ENCODE measurements at regions not wholly inside any gene's neighbourhood (a gene's known extent, or its start where the extent isn't known, plus 50 kb on each side); places are given as distances from the start of the nearest gene placed in this dataset.
"Not testable (repeated sequence)": the region's sequence is repeated elsewhere in the genome, so short reads cannot be mapped to it uniquely, and the experiment has no call there.

DNA sequence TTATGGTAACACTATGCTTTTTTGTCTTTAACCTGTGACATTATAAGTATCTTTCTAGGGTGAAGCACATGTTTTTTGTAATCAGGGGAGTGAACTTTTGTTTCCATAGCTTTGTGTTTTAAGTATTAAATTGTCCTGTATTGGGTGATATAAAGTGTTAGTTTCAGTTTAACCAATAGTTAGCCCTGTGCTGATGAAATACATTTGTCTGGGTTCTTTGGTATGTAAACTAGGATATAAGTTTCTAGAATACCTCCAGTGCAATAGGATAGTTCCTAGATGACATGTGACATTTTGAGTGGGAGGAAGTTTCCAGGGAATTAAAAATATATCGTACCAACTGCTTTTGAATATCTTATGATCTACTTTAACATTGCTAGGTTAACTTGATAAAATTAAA, 611.0 kb upstream of the MARCKS start:
- Histone ChIP-seq H3K36me3 (no peaks in the 10 kb centered on the region), H3K4me2 (no peak overlapping the region), H4K20me1 (no peaks in the 10 kb centered on the region), H3K4me3 (no peak overlapping the region), H3K9me3 (replicated peaks in 1 of 11) (no peaks in the 10 kb centered on the region), H3K9ac (no peak overlapping the region), H3K27me3 (no peaks in the 10 kb centered on the region), H3K27ac (no peak overlapping the region), H3K4me1 (no peaks in the 10 kb centered on the region)
- no peak for TF ChIP-seq Cebpa-rat (IDR thresholded peaks at IDR 0.05)

DNA sequence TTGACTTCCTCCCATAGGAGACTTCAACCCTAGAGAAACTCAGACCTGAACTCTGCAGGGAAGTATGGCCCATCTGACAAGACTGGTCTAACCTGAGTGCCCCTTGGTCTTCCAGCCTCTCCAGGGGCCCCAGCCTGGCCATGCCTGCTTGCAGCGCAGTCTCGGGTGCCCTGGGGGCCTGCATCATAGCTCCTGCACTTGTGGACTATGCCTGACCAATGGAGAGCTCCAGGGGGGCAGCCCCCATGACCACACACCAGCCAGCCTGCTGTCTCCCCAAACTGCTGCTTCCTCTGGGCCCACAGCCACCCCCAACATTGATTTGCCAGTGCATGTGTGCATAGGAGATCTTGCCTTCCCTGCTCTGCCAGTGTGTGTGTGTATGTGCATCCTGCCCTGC, 608.6 kb upstream of the MARCKS start:
- no peaks in the 10 kb centered on the region for H3K4me1 ChIP-seq
- H3K27ac ChIP-seq: no peak overlapping the region
- no peaks in the 10 kb centered on the region for H3K27me3 ChIP-seq
- no peak overlapping the region for H3K4me3 ChIP-seq
- peaks cover 0 to 6% (median 0%) of the 10 kb centered on the region in 11 experiments; a peak in 1 of 22 replicates for H3K9me3 ChIP-seq (replicated peaks in 1 of 11)
- no peaks in the 10 kb centered on the region for H4K20me1 ChIP-seq
- no peak overlapping the region for H3K9ac ChIP-seq
- H3K36me3 ChIP-seq: no peaks in the 10 kb centered on the region
- TF ChIP-seq Cebpa-rat (IDR thresholded peaks at IDR 0.05): no peak
- no peak overlapping the region for H3K4me2 ChIP-seq

DNA sequence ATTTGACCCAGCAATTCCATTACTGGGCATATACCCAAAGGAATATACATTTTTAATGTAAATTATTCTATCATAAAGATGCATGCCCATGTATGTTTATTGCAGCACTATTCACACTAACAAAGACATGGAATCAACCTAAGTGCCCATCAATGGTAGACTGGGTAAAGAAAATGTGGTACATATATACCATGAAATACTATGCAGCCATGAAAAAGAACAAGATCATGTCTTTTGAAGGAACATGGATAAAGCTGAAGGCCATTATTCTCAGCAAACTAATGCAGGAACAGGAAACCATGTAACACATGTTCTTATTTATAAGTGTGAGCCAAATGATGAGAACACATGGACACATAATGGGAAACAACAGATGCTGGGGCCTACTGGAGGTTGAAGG, 603.0 kb upstream of the MARCKS start:
- H3K9me3 ChIP-seq (replicated peaks in 1 of 11): peaks cover 0 to 14% (median 3%) of the 10 kb centered on the region in 11 experiments; a peak in 4 of 22 replicates
- H3K27me3 ChIP-seq, H3K4me2 ChIP-seq, H3K9ac ChIP-seq, H3K4me3 ChIP-seq, H3K4me1 ChIP-seq, H4K20me1 ChIP-seq, H3K27ac ChIP-seq, H3K36me3 ChIP-seq: not testable (repeated sequence)

GRCh38 chr6:113258771-113259170, 598.4 kb upstream of the MARCKS start:
- no peak overlapping the region for H3K27ac ChIP-seq
- no peaks in the 10 kb centered on the region for H4K20me1 ChIP-seq
- TF ChIP-seq Cebpa-rat (IDR thresholded peaks at IDR 0.05): no peak
- H3K4me3 ChIP-seq: no peak overlapping the region
- no peaks in the 10 kb centered on the region for H3K4me1 ChIP-seq
- H3K27me3 ChIP-seq: no peaks in the 10 kb centered on the region
- no peak overlapping the region for H3K4me2 ChIP-seq
- H3K9ac ChIP-seq: no peak overlapping the region
- H3K36me3 ChIP-seq: no peaks in the 10 kb centered on the region
- peaks cover under 1 to 24% (median 16%) of the 10 kb centered on the region in 11 experiments; a peak in 17 of 22 replicates for H3K9me3 ChIP-seq (replicated peaks in 1 of 11)

DNA sequence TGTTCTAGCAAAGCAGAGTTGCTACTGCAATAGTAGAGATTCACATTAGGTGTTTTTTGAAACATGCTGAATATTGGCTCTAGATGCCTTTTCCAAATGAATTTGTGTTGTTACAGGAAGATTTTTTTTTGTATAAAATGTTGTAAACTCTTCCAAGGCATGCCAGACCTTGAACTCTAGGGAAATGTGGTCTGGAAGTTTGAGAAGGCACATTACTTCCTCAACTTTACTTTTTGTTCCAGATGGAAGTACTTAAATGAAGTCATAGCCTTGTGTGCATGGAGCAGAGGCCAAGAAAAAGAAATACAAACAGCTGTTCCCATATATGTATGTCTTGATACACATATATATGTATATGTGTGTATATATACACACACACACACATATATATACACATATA, 585.7 kb upstream of the MARCKS start:
- H3K9me3 ChIP-seq (replicated peaks in 1 of 11): peaks cover 37 to 43% (median 41%) of the 10 kb centered on the region in 11 experiments
- H3K4me2 ChIP-seq: no peak overlapping the region
- H3K27ac ChIP-seq: no peak overlapping the region
- no peak overlapping the region for H3K4me3 ChIP-seq
- no peaks in the 10 kb centered on the region for H3K36me3 ChIP-seq
- no peak for TF ChIP-seq Cebpa-rat (IDR thresholded peaks at IDR 0.05)
- no peaks in the 10 kb centered on the region for H3K4me1 ChIP-seq
- no peaks in the 10 kb centered on the region for H3K27me3 ChIP-seq
- H4K20me1 ChIP-seq: no peaks in the 10 kb centered on the region
- no peak overlapping the region for H3K9ac ChIP-seq

- H3K4me2 ChIP-seq: no peak overlapping the region
- no peak overlapping the region for H3K27ac ChIP-seq
- no peaks in the 10 kb centered on the region for H3K36me3 ChIP-seq
- no peak for TF ChIP-seq Cebpa-rat (IDR thresholded peaks at IDR 0.05)
- no peaks in the 10 kb centered on the region for H3K4me1 ChIP-seq
- no peak overlapping the region for H3K9ac ChIP-seq
- H4K20me1 ChIP-seq: no peaks in the 10 kb centered on the region
- no peaks in the 10 kb centered on the region for H3K27me3 ChIP-seq
- no peaks in the 10 kb centered on the region for H3K9me3 ChIP-seq (replicated peaks in 1 of 11)
- no peak overlapping the region for H3K4me3 ChIP-seq
Observed at GRCh38 chr6:113276601-113277000, 580.5 kb upstream of the MARCKS start.

- no peak for TF ChIP-seq Cebpa-rat (IDR thresholded peaks at IDR 0.05)
- H3K9ac ChIP-seq: no peak overlapping the region
- no peak overlapping the region for H3K4me2 ChIP-seq
- no peaks in the 10 kb centered on the region for H3K9me3 ChIP-seq (replicated peaks in 1 of 11)
- no peaks in the 10 kb centered on the region for H4K20me1 ChIP-seq
- H3K4me1 ChIP-seq: no peaks in the 10 kb centered on the region
- H3K27ac ChIP-seq: no peak overlapping the region
- H3K4me3 ChIP-seq: no peak overlapping the region
- no peaks in the 10 kb centered on the region for H3K36me3 ChIP-seq
- H3K27me3 ChIP-seq: no peaks in the 10 kb centered on the region
Observed at GRCh38 chr6:113277111-113277510, 580.0 kb upstream of the MARCKS start.

DNA sequence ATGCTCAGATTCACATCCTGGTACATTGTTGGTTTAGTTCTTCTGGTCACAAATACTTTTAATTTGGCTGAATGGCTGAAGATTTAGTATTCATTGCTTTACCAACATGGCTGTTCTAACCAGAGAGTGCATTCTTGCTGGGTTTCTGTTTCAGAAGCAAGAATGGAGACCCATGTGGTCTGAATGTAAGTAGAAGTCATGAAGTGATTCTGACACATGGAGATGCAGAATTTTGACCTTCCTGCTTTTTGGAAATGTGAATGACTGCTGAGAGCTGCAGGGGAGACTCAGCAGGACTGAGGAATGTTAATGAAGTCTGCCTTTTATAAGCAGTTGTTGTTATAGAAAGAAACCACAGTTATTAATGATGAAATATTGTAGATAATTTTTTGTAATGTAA, 576.1 kb upstream of the MARCKS start:
- H3K27ac ChIP-seq: no peak overlapping the region
- H3K27me3 ChIP-seq: no peaks in the 10 kb centered on the region
- no peaks in the 10 kb centered on the region for H3K4me1 ChIP-seq
- no peaks in the 10 kb centered on the region for H4K20me1 ChIP-seq
- TF ChIP-seq Cebpa-rat (IDR thresholded peaks at IDR 0.05): no peak
- H3K36me3 ChIP-seq: no peaks in the 10 kb centered on the region
- no peak overlapping the region for H3K4me3 ChIP-seq
- H3K4me2 ChIP-seq: no peak overlapping the region
- peaks cover 0 to 2% (median 0%) of the 10 kb centered on the region in 11 experiments; a peak in 1 of 22 replicates for H3K9me3 ChIP-seq (replicated peaks in 1 of 11)
- H3K9ac ChIP-seq: no peak overlapping the region

GRCh38 chr6:113281431-113281830, 575.7 kb upstream of the MARCKS start:
- Histone ChIP-seq H3K27me3 (no peaks in the 10 kb centered on the region), H3K9ac (no peak overlapping the region), H3K4me2 (no peak overlapping the region), H3K36me3 (no peaks in the 10 kb centered on the region), H3K27ac (no peak overlapping the region), H3K4me3 (no peak overlapping the region), H3K4me1 (no peaks in the 10 kb centered on the region), H4K20me1 (no peaks in the 10 kb centered on the region), H3K9me3 (replicated peaks in 1 of 11) (peaks cover 0 to 6% (median 0%) of the 10 kb centered on the region in 11 experiments; a peak in 5 of 22 replicates)
- TF ChIP-seq Cebpa-rat (IDR thresholded peaks at IDR 0.05): no peak

DNA sequence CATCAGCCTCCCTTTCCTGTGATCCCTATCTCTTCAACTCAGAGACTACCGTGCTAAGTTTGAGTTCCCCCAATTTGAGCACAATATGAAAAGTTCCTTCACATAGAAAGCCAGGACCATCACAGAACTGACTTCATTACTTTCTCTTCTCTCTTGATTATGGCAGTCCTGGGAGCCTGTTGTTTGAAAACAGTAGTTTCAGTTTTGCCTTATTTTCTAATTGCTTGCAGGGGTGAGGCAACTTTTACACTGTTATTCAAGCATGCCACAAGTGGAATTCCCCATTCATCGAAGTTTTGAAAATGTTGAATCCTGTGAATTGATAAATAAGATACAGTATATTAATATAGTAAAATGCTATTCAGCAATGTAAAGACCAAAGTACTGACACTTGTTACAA, 569.7 kb upstream of the MARCKS start:
- no peaks in the 10 kb centered on the region for H3K36me3 ChIP-seq
- H3K27me3 ChIP-seq: no peaks in the 10 kb centered on the region
- H3K9ac ChIP-seq: no peak overlapping the region
- no peaks in the 10 kb centered on the region for H4K20me1 ChIP-seq
- no peak overlapping the region for H3K27ac ChIP-seq
- H3K4me2 ChIP-seq: no peak overlapping the region
- H3K4me1 ChIP-seq: no peaks in the 10 kb centered on the region
- no peak overlapping the region for H3K4me3 ChIP-seq
- TF ChIP-seq Cebpa-rat (IDR thresholded peaks at IDR 0.05): no peak
- H3K9me3 ChIP-seq (replicated peaks in 1 of 11): peaks cover 0 to 13% (median 0%) of the 10 kb centered on the region in 11 experiments; a peak in 5 of 22 replicates

Measured in BLaER1 treated with 17β-estradiol and CSF1 and Interleukin-3, amounts not matched to agents 10 nM and 100 nM (cell line).